IPS DF 4.7 (cell line): ENCODE measurements at regions not wholly inside any gene's neighbourhood (a gene's known extent, or its start where the extent isn't known, plus 50 kb on each side); places are given as distances from the start of the nearest gene placed in this dataset.
A peak's percentile ranks its signal among the peaks of the same experiment; 100 is the strongest.
"Not testable (repeated sequence)": the region's sequence is repeated elsewhere in the genome, so short reads cannot be mapped to it uniquely, and the experiment has no call there.

Experiments
- DNase-seq: peaks from one replicate; pipeline ENCODE4 v3.0.0-alpha.2; 2013; ENCODE audit warnings: low spot score; ENCODE audit errors: extremely low read depth

- no peak for DNase-seq
These were observed 95.8 kb downstream of the ATXN3L start for GRCh38 chrX:13223868-13224567.

- no peak for DNase-seq
These were observed 98.9 kb downstream of the ATXN3L start for GRCh38 chrX:13220916-13221315.

GRCh38 chrX:13219991-13220764 lies 99.7 kb downstream of the ATXN3L start:
- DNase-seq, result no peak

- DNase-seq, result no peak
These were observed 101.1 kb downstream of the ATXN3L start for GRCh38 chrX:13218758-13219157.

GRCh38 chrX:13216139-13216538 lies 103.7 kb downstream of the ATXN3L start:
- DNase-seq, result no peak

- DNase-seq, result no peak
These were observed 104.1 kb downstream of the ATXN3L start for GRCh38 chrX:13215729-13216128.

GRCh38 chrX:13212191-13212651 lies 107.6 kb downstream of the ATXN3L start:
- no peak for DNase-seq

GRCh38 chrX:13210142-13210541 lies 109.7 kb downstream of the ATXN3L start:
- DNase-seq, result not testable (repeated sequence)

- DNase-seq, result not testable (repeated sequence)
These were observed 110.1 kb downstream of the ATXN3L start for GRCh38 chrX:13209704-13210103.

GRCh38 chrX:13208281-13208935 lies 111.4 kb downstream of the ATXN3L start:
- no peak for DNase-seq

GRCh38 chrX:13203271-13203670 lies 116.6 kb downstream of the ATXN3L start:
- no peak for DNase-seq

GRCh38 chrX:13201605-13202219 lies 118.1 kb downstream of the ATXN3L start:
- DNase-seq, result no peak

- DNase-seq, result no peak
These were observed 119.5 kb downstream of the ATXN3L start for GRCh38 chrX:13200398-13200797.

GRCh38 chrX:13198762-13199064 lies 121.1 kb downstream of the ATXN3L start:
- no peak for DNase-seq

GRCh38 chrX:13198056-13198761 lies 121.6 kb downstream of the ATXN3L start:
- peak; percentile 41 for DNase-seq

GRCh38 chrX:13196782-13197181 lies 123.1 kb downstream of the ATXN3L start:
- no peak for DNase-seq

GRCh38 chrX:13195340-13195739 lies 124.5 kb downstream of the ATXN3L start:
- no peak for DNase-seq

- DNase-seq, result no peak
These were observed 125.4 kb downstream of the ATXN3L start for GRCh38 chrX:13194291-13195103.

GRCh38 chrX:13190051-13190450 lies 129.8 kb downstream of the ATXN3L start:
- no peak for DNase-seq

- no peak for DNase-seq
These were observed 130.5 kb downstream of the ATXN3L start for GRCh38 chrX:13189380-13189779.
